ENCODE measurements at regions not wholly inside any gene's neighbourhood (a gene's known extent, or its start where the extent isn't known, plus 50 kb on each side); places are given as distances from the start of the nearest gene placed in this dataset.

- no peaks in the 10 kb centered on the region for H3K4me1 Mint-ChIP-seq
- peaks cover 15 to 34% (median 21%) of the 10 kb centered on the region in 5 donors for H3K9me3 Mint-ChIP-seq
- no peaks in the 10 kb centered on the region for H3K4me1 ChIP-seq (ENCODE audit: insufficient read depth, low read length)
- H3K27me3 Mint-ChIP-seq = no peaks in the 10 kb centered on the region
- no peak overlapping the region for H3K27ac Mint-ChIP-seq
- ChIA-PET POLR2A (no interaction called here), CTCF (no interaction called here)
- no peak overlapping the region for H3K4me3 Mint-ChIP-seq
- H3K36me3 ChIP-seq (ENCODE audit: insufficient read depth, low read length) = no peaks in the 10 kb centered on the region
- H3K4me3 ChIP-seq (ENCODE audit: low read length) = no peak overlapping the region
- no peak for DNase-seq
- no peaks in the 10 kb centered on the region for H3K27me3 ChIP-seq (ENCODE audit: insufficient read depth, low read length, poor library complexity, severe bottlenecking)
- no peaks in the 10 kb centered on the region for H3K36me3 Mint-ChIP-seq
- no peaks in the 10 kb centered on the region for H3K9me3 ChIP-seq (ENCODE audit: low read length)
- no peak overlapping the region for H3K27ac ChIP-seq (ENCODE audit: low read depth, low read length)
Observed at GRCh38 chr11:37527545-37527944, 929.5 kb upstream of the RAG2 start.

GRCh38 chr11:37525336-37525735 lies 927.3 kb upstream of the RAG2 start:
- no peak overlapping the region for H3K27ac ChIP-seq (ENCODE audit: low read depth, low read length)
- H3K9me3 Mint-ChIP-seq = peaks cover 12 to 36% (median 19%) of the 10 kb centered on the region in 5 donors
- no peaks in the 10 kb centered on the region for H3K36me3 Mint-ChIP-seq
- H3K27me3 ChIP-seq (ENCODE audit: insufficient read depth, low read length, poor library complexity, severe bottlenecking) = no peaks in the 10 kb centered on the region
- no peaks in the 10 kb centered on the region for H3K27me3 Mint-ChIP-seq
- no peak for DNase-seq
- CTCF ChIA-PET = no interaction called here
- H3K4me1 ChIP-seq (ENCODE audit: insufficient read depth, low read length) = no peaks in the 10 kb centered on the region
- H3K4me1 Mint-ChIP-seq = no peaks in the 10 kb centered on the region
- no peaks in the 10 kb centered on the region for H3K36me3 ChIP-seq (ENCODE audit: insufficient read depth, low read length)
- H3K9me3 ChIP-seq (ENCODE audit: low read length) = no peaks in the 10 kb centered on the region
- no peak overlapping the region for H3K4me3 Mint-ChIP-seq
- H3K27ac Mint-ChIP-seq = no peak overlapping the region
- no peak overlapping the region for H3K4me3 ChIP-seq (ENCODE audit: low read length)
- POLR2A ChIA-PET = no interaction called here

- Mint-ChIP-seq H3K36me3 (no peaks in the 10 kb centered on the region), H3K4me3 (no peak overlapping the region), H3K27ac (no peak overlapping the region), H3K4me1 (no peaks in the 10 kb centered on the region), H3K27me3 (no peaks in the 10 kb centered on the region), H3K9me3 (peaks cover 14 to 42% (median 23%) of the 10 kb centered on the region in 5 donors)
- Histone ChIP-seq H3K4me1 (ENCODE audit: insufficient read depth, low read length) (no peaks in the 10 kb centered on the region), H3K4me3 (ENCODE audit: low read length) (no peak overlapping the region), H3K9me3 (ENCODE audit: low read length) (no peaks in the 10 kb centered on the region), H3K36me3 (ENCODE audit: insufficient read depth, low read length) (no peaks in the 10 kb centered on the region), H3K27me3 (ENCODE audit: insufficient read depth, low read length, poor library complexity, severe bottlenecking) (no peaks in the 10 kb centered on the region), H3K27ac (ENCODE audit: low read depth, low read length) (no peak overlapping the region)
- POLR2A ChIA-PET = no interaction called here
- CTCF ChIA-PET = no interaction called here
- DNase-seq = no peak
Observed at GRCh38 chr11:37519781-37520180, 921.7 kb upstream of the RAG2 start.

- ChIA-PET POLR2A (no interaction called here), CTCF (no interaction called here)
- H3K4me1 ChIP-seq (ENCODE audit: insufficient read depth, low read length) = no peaks in the 10 kb centered on the region
- H3K27me3 ChIP-seq (ENCODE audit: insufficient read depth, low read length, poor library complexity, severe bottlenecking) = no peaks in the 10 kb centered on the region
- DNase-seq = no peak
- no peak overlapping the region for H3K27ac Mint-ChIP-seq
- no peaks in the 10 kb centered on the region for H3K36me3 ChIP-seq (ENCODE audit: insufficient read depth, low read length)
- no peaks in the 10 kb centered on the region for H3K36me3 Mint-ChIP-seq
- no peak overlapping the region for H3K4me3 ChIP-seq (ENCODE audit: low read length)
- no peak overlapping the region for H3K27ac ChIP-seq (ENCODE audit: low read depth, low read length)
- H3K4me1 Mint-ChIP-seq = no peaks in the 10 kb centered on the region
- no peaks in the 10 kb centered on the region for H3K27me3 Mint-ChIP-seq
- H3K9me3 Mint-ChIP-seq = peaks cover 4 to 29% (median 19%) of the 10 kb centered on the region in 5 donors
- H3K4me3 Mint-ChIP-seq = no peak overlapping the region
- no peaks in the 10 kb centered on the region for H3K9me3 ChIP-seq (ENCODE audit: low read length)
Observed at GRCh38 chr11:37512156-37512780, 914.2 kb upstream of the RAG2 start.

- Mint-ChIP-seq H3K9me3 (peaks cover 5 to 28% (median 18%) of the 10 kb centered on the region in 5 donors), H3K27me3 (no peaks in the 10 kb centered on the region), H3K4me1 (no peaks in the 10 kb centered on the region), H3K36me3 (no peaks in the 10 kb centered on the region), H3K27ac (no peak overlapping the region), H3K4me3 (no peak overlapping the region)
- Histone ChIP-seq H3K4me1 (ENCODE audit: insufficient read depth, low read length) (no peaks in the 10 kb centered on the region), H3K4me3 (ENCODE audit: low read length) (no peak overlapping the region), H3K36me3 (ENCODE audit: insufficient read depth, low read length) (no peaks in the 10 kb centered on the region), H3K27me3 (ENCODE audit: insufficient read depth, low read length, poor library complexity, severe bottlenecking) (no peaks in the 10 kb centered on the region), H3K27ac (ENCODE audit: low read depth, low read length) (no peak overlapping the region), H3K9me3 (ENCODE audit: low read length) (no peaks in the 10 kb centered on the region)
- no peak for DNase-seq
- ChIA-PET POLR2A (no interaction called here), CTCF (no interaction called here)
Observed at GRCh38 chr11:37511425-37511933, 913.4 kb upstream of the RAG2 start.

GRCh38 chr11:37509506-37509905 lies 911.5 kb upstream of the RAG2 start:
- Mint-ChIP-seq H3K4me1 (no peaks in the 10 kb centered on the region), H3K4me3 (no peak overlapping the region), H3K36me3 (no peaks in the 10 kb centered on the region), H3K27ac (no peak overlapping the region), H3K27me3 (no peaks in the 10 kb centered on the region), H3K9me3 (peaks cover 6 to 26% (median 13%) of the 10 kb centered on the region in 5 donors)
- H3K4me1 ChIP-seq (ENCODE audit: insufficient read depth, low read length) = no peaks in the 10 kb centered on the region
- H3K9me3 ChIP-seq (ENCODE audit: low read length) = no peaks in the 10 kb centered on the region
- no peak overlapping the region for H3K4me3 ChIP-seq (ENCODE audit: low read length)
- ChIA-PET CTCF (no interaction called here), POLR2A (no interaction called here)
- H3K36me3 ChIP-seq (ENCODE audit: insufficient read depth, low read length) = no peaks in the 10 kb centered on the region
- H3K27me3 ChIP-seq (ENCODE audit: insufficient read depth, low read length, poor library complexity, severe bottlenecking) = no peaks in the 10 kb centered on the region
- no peak for DNase-seq
- no peak overlapping the region for H3K27ac ChIP-seq (ENCODE audit: low read depth, low read length)

GRCh38 chr11:37506531-37506930 lies 908.5 kb upstream of the RAG2 start:
- Mint-ChIP-seq H3K27ac (no peak overlapping the region), H3K4me3 (no peak overlapping the region)
- CTCF ChIA-PET = no interaction called here

GRCh38 chr11:37505406-37505805 lies 907.4 kb upstream of the RAG2 start:
- DNase-seq = no peak
- Mint-ChIP-seq H3K4me1 (no peaks in the 10 kb centered on the region), H3K4me3 (no peak overlapping the region), H3K9me3 (peaks cover 6 to 34% (median 14%) of the 10 kb centered on the region in 5 donors), H3K27me3 (no peaks in the 10 kb centered on the region), H3K36me3 (no peaks in the 10 kb centered on the region), H3K27ac (no peak overlapping the region)
- Histone ChIP-seq H3K27me3 (ENCODE audit: insufficient read depth, low read length, poor library complexity, severe bottlenecking) (no peaks in the 10 kb centered on the region), H3K36me3 (ENCODE audit: insufficient read depth, low read length) (no peaks in the 10 kb centered on the region), H3K27ac (ENCODE audit: low read depth, low read length) (no peak overlapping the region), H3K4me1 (ENCODE audit: insufficient read depth, low read length) (no peaks in the 10 kb centered on the region), H3K4me3 (ENCODE audit: low read length) (no peak overlapping the region), H3K9me3 (ENCODE audit: low read length) (no peaks in the 10 kb centered on the region)
- POLR2A ChIA-PET = no interaction called here
- CTCF ChIA-PET = no interaction called here

More at GRCh38 chr11:37506531-37506930, 908.5 kb upstream of the RAG2 start:
- no peaks in the 10 kb centered on the region for H3K36me3 Mint-ChIP-seq
- peaks cover 6 to 34% (median 14%) of the 10 kb centered on the region in 5 donors for H3K9me3 Mint-ChIP-seq
- H3K4me1 ChIP-seq (ENCODE audit: insufficient read depth, low read length) = no peaks in the 10 kb centered on the region
- H3K4me1 Mint-ChIP-seq = no peaks in the 10 kb centered on the region
- H3K9me3 ChIP-seq (ENCODE audit: low read length) = no peaks in the 10 kb centered on the region
- H3K4me3 ChIP-seq (ENCODE audit: low read length) = no peak overlapping the region
- H3K27me3 Mint-ChIP-seq = no peaks in the 10 kb centered on the region
- DNase-seq = no peak
- H3K36me3 ChIP-seq (ENCODE audit: insufficient read depth, low read length) = no peaks in the 10 kb centered on the region
- no peak overlapping the region for H3K27ac ChIP-seq (ENCODE audit: low read depth, low read length)
- H3K27me3 ChIP-seq (ENCODE audit: insufficient read depth, low read length, poor library complexity, severe bottlenecking) = no peaks in the 10 kb centered on the region
- POLR2A ChIA-PET = no interaction called here

Data from CD8-positive, alpha-beta memory T cell (primary cell).